ENCODE measurements at regions not wholly inside any gene's neighbourhood (a gene's known extent, or its start where the extent isn't known, plus 50 kb on each side); places are given as distances from the start of the nearest gene placed in this dataset.

DNA sequence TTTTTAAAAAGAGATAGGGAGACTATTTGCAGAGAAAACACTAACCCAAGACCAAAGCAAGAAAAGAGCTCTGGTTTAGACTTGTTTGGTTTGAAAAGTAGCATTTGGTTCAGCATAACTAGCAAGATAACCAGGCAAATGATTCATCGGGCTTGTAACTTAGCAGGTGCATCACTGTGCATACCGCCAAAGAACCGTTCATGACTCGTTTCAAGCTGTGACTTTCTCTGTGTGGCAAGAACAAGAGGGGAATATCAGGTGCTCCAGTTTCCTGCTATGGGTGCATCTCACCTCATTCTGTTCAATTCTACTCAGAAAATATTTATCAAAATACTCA is 244.9 kb downstream of the ETAA1 start:
- no peak overlapping the region for H3K27ac Mint-ChIP-seq
- 0 out of 2 replicates have a peak, but pooled peaks cover 3% of the 10 kb centered on the region for H3K36me3 Mint-ChIP-seq
- POLR2A ChIA-PET = no interaction called here
- H3K4me1 Mint-ChIP-seq = no peaks in the 10 kb centered on the region
- no peak overlapping the region for H3K4me3 Mint-ChIP-seq
- H3K9me3 Mint-ChIP-seq = peaks cover 6% of the 10 kb centered on the region
- CTCF ChIA-PET = no interaction called here
- DNase-seq (ENCODE audit: low spot score) (no peak), ATAC-seq (no peak)
- TF ChIP-seq FOXP1 (CRISPR knock-in tag; IDR thresholded peaks at IDR 0.05; ENCODE audit: borderline replicate concordance) (no peak), ZNF396 (CRISPR knock-in tag; IDR thresholded peaks at IDR 0.05; ENCODE audit: borderline replicate concordance) (no peak), JAZF1 (CRISPR knock-in tag; IDR thresholded peaks at IDR 0.05) (no peak), ZNF532 (CRISPR knock-in tag; IDR thresholded peaks at IDR 0.05; ENCODE audit: borderline replicate concordance) (no peak), NFYB (CRISPR knock-in tag; conservative IDR thresholded peaks at IDR 0.05; ENCODE audit: low read depth) (no peak), ZBTB21 (CRISPR knock-in tag; IDR thresholded peaks at IDR 0.05; ENCODE audit: borderline replicate concordance) (no peak), NR2C2 (CRISPR knock-in tag; IDR thresholded peaks at IDR 0.05) (no peak), JUN (CRISPR knock-in tag; IDR thresholded peaks at IDR 0.05) (no peak), OVOL2 (CRISPR knock-in tag; IDR thresholded peaks at IDR 0.05; ENCODE audit: borderline replicate concordance) (no peak), ZNF671 (CRISPR knock-in tag; IDR thresholded peaks at IDR 0.05) (no peak), EMX1 (CRISPR knock-in tag; IDR thresholded peaks at IDR 0.05) (no peak), CREB1 (CRISPR knock-in tag; IDR thresholded peaks at IDR 0.05) (no peak), NFATC4 (CRISPR knock-in tag; IDR thresholded peaks at IDR 0.05) (no peak), RELA (CRISPR knock-in tag; IDR thresholded peaks at IDR 0.05; ENCODE audit: borderline replicate concordance) (no peak), ZBTB43 (CRISPR knock-in tag; IDR thresholded peaks at IDR 0.05) (no peak)
- no peaks in the 10 kb centered on the region for H3K27me3 Mint-ChIP-seq (ENCODE audit: low read depth)

DNA sequence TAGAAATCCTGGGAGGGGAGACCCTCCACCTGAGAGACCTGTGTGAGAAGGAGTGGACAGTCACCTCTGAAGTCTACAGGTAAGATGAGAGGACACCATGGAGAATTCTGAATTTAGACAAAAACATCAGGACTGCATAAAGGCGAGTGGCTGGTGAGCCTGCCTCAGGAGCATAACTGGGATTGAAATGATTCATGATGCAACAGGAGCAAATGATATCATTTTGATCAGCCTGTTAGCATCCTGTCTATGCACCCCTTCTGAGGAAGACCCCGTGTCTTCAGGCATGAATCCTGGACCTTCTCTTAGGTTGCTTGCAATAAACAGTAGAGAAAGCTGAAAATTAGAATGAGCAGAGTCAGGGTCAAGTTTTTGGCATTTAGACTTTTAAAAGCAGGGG is 245.8 kb downstream of the ETAA1 start:
- H3K36me3 Mint-ChIP-seq = 0 out of 2 replicates have a peak, but pooled peaks cover 3% of the 10 kb centered on the region
- no peak overlapping the region for H3K4me3 Mint-ChIP-seq
- H3K27ac Mint-ChIP-seq = no peak overlapping the region
- no peaks in the 10 kb centered on the region for H3K27me3 Mint-ChIP-seq (ENCODE audit: low read depth)
- no peak for TF ChIP-seq EMX1 (CRISPR knock-in tag; IDR thresholded peaks at IDR 0.05)
- ATAC-seq = no peak
- H3K9me3 Mint-ChIP-seq = peaks cover 7% of the 10 kb centered on the region
- no peak for DNase-seq (ENCODE audit: low spot score)
- ChIA-PET POLR2A (no interaction called here), CTCF (no interaction called here)
- no peaks in the 10 kb centered on the region for H3K4me1 Mint-ChIP-seq

- H3K27ac Mint-ChIP-seq = no peak overlapping the region
- H3K36me3 Mint-ChIP-seq = 0 out of 2 replicates have a peak, but pooled peaks cover 3% of the 10 kb centered on the region
- ATAC-seq (no peak), DNase-seq (ENCODE audit: low spot score) (no peak)
- no peak overlapping the region for H3K4me3 Mint-ChIP-seq
- CTCF ChIA-PET = no interaction called here
- peaks cover 7% of the 10 kb centered on the region for H3K9me3 Mint-ChIP-seq
- H3K27me3 Mint-ChIP-seq (ENCODE audit: low read depth) = no peaks in the 10 kb centered on the region
- no peak for TF ChIP-seq STAT6 (CRISPR knock-in tag; conservative IDR thresholded peaks at IDR 0.05; ENCODE audit: low read depth)
- TF ChIP-seq ZBTB21 (CRISPR knock-in tag; IDR thresholded peaks at IDR 0.05; ENCODE audit: borderline replicate concordance) = no peak
- TF ChIP-seq ZNF219 (CRISPR knock-in tag; IDR thresholded peaks at IDR 0.05; ENCODE audit: borderline replicate concordance) = no peak
- no peak for TF ChIP-seq ZNF532 (CRISPR knock-in tag; IDR thresholded peaks at IDR 0.05; ENCODE audit: borderline replicate concordance)
- POLR2A ChIA-PET = no interaction called here
- peaks cover 9% of the 10 kb centered on the region for H3K4me1 Mint-ChIP-seq
These were observed 248.4 kb downstream of the ETAA1 start for GRCh38 chr2:67645280-67646138.
